ENCODE measurements at regions not wholly inside any gene's neighbourhood (a gene's known extent, or its start where the extent isn't known, plus 50 kb on each side); places are given as distances from the start of the nearest gene placed in this dataset.

DNA sequence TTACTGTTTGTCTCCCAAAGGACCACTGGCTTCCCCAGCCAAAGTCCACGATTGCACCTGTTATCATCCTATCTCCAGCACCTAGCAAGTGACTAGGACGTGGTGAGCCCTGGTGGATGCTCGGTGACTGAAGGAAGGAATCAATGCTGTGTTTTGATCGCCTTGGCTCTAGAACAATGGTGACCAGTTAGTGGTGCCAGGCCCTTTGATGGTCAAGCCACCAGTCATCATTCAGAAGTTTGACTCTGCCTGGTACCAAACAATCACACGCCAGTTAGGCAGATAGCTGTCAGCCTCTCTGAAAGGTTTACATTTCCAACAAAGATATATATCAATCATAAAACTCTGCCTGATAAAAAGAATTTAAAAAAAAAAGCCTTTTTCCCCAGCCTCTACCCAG, 244.1 kb downstream of the SH3BP4 start:
- no peaks in the 10 kb centered on the region for H3K9me3 ChIP-seq (ENCODE audit: insufficient read depth in 2 of 2, low read depth in 1 of 2, low read length in 1 of 2)
- H4K5ac ChIP-seq (ENCODE audit: insufficient read length, low read depth, low read length), result no peak overlapping the region
- no peaks in the 10 kb centered on the region for H3K36me3 ChIP-seq (ENCODE audit: control insufficient read depth in 2 of 4, insufficient read depth in 4 of 4, low read length in 3 of 4)
- no peak overlapping the region for H2AFZ ChIP-seq (ENCODE audit: low read length)
- no peaks in the 10 kb centered on the region for H3K23me2 ChIP-seq (ENCODE audit: low read depth, low read length)
- H3K4me1 ChIP-seq (replicated peaks in 1 of 4; ENCODE audit: control insufficient read depth in 3 of 4, insufficient read depth in 4 of 4, low read length in 3 of 4), result no peaks in the 10 kb centered on the region
- no peak overlapping the region for H2BK120ac ChIP-seq (replicated peaks; ENCODE audit: low read depth, low read length)
- CTCF ChIA-PET (ENCODE audit: partially characterized antibody), result interaction anchor here (0.8 to 2.6 kb wide), 2 partner anchors 60 to 138 kb away, joined by 3 to 7 read pairs; no protein-coding TSS in a partner anchor
- H3K27me3 ChIP-seq (replicated peaks in 1 of 4; ENCODE audit: control insufficient read depth in 3 of 4, extremely low read depth in 1 of 4, insufficient read depth in 3 of 4, low read length in 3 of 4), result peaks cover 0 to 1% (median 0%) of the 10 kb centered on the region in 4 experiments; a peak in 1 of 7 replicates
- no peak overlapping the region for H3K4me3 ChIP-seq (ENCODE audit: extremely low read depth in 1 of 4, insufficient read depth in 2 of 4, low read depth in 3 of 4, low read length in 4 of 4)
- no peak overlapping the region for H2AK5ac ChIP-seq (ENCODE audit: low read depth, low read length)
- H4K8ac ChIP-seq (ENCODE audit: extremely low read depth, insufficient read depth, low read length), result no peak overlapping the region
- no peak overlapping the region for H3K18ac ChIP-seq (ENCODE audit: extremely low read depth, low read length)
- H3K79me1 ChIP-seq (ENCODE audit: low read depth, low read length), result no peaks in the 10 kb centered on the region
- H3K14ac ChIP-seq (ENCODE audit: insufficient read length), result no peak overlapping the region
- no peaks in the 10 kb centered on the region for H3K79me2 ChIP-seq (ENCODE audit: control insufficient read depth in 1 of 2, insufficient read depth in 2 of 2, low read length in 2 of 2)
- POLR2A ChIA-PET (ENCODE audit: partially characterized antibody), result no interaction called here
- H3K9ac ChIP-seq (replicated peaks in 1 of 4; ENCODE audit: extremely low read depth in 1 of 4, low read depth in 3 of 4, low read length in 3 of 4), result no peak overlapping the region
- no peak overlapping the region for H2BK20ac ChIP-seq (ENCODE audit: low read length)
- DNase-seq (ENCODE audit: low read depth in 1 of 2, low spot score in 2 of 2), result no peak
- no peak overlapping the region for H3K4me2 ChIP-seq (ENCODE audit: insufficient read depth in 1 of 2, low read depth in 2 of 2, low read length in 2 of 2)
- no peak for FAIRE-seq
- H3K23ac ChIP-seq (ENCODE audit: insufficient read length), result no peak overlapping the region
- 87% methylated on average over 5 of the region's 5 CpGs; no CpG with 5 or more reads in 1 of the 2 experiments for WGBS, 2 experiments (ENCODE audit: extremely low coverage in 1 of 2, insufficient coverage in 1 of 2, insufficient read length in 1 of 2, insufficient replicate concordance in 2 of 2, low coverage in 1 of 2, low lambda C conversion rate in 2 of 2, missing lambda C conversion rate in 1 of 2)
- H4K20me1 ChIP-seq (replicated peaks in 1 of 2; ENCODE audit: control insufficient read depth in 1 of 2, insufficient read depth in 2 of 2, low read length in 2 of 2), result no peaks in the 10 kb centered on the region
- no peak overlapping the region for H2BK12ac ChIP-seq (ENCODE audit: low read depth, low read length)
- H3K4ac ChIP-seq (replicated peaks; ENCODE audit: insufficient read length, low read depth, low read length), result no peak overlapping the region
- H3K27ac ChIP-seq (ENCODE audit: low read depth, low read length), result no peak overlapping the region
- H2BK5ac ChIP-seq (ENCODE audit: low read depth, low read length), result no peak overlapping the region
- no peak overlapping the region for H2BK15ac ChIP-seq (ENCODE audit: low read length)
- H3K56ac ChIP-seq (replicated peaks; ENCODE audit: insufficient read length, low read depth, low read length), result no peak overlapping the region
- H4K91ac ChIP-seq (replicated peaks; ENCODE audit: insufficient read length, low read length), result no peak overlapping the region
- TF ChIP-seq NRF1 (IDR thresholded peaks at IDR 0.05; ENCODE audit: low read depth, low read length) (no peak), EP300 (IDR thresholded peaks at IDR 0.05; ENCODE audit: borderline replicate concordance in 1 of 2, low read depth in 2 of 2, low read length in 2 of 2) (no peak), SP2 (IDR thresholded peaks at IDR 0.05; ENCODE audit: low read length) (no peak), SRF (IDR thresholded peaks at IDR 0.05; ENCODE audit: low read depth, low read length) (no peak), ASH2L (IDR thresholded peaks at IDR 0.05; ENCODE audit: low read length) (no peak), EGR1 (IDR thresholded peaks at IDR 0.05; ENCODE audit: borderline replicate concordance, low read depth, low read length) (no peak), TBP (IDR thresholded peaks at IDR 0.05; ENCODE audit: low read depth, low read length) (no peak), TCF12 (IDR thresholded peaks at IDR 0.05; ENCODE audit: low read depth, low read length) (no peak), RNF2 (IDR thresholded peaks at IDR 0.05; ENCODE audit: borderline replicate concordance, low read depth, low read length, missing control alignments, poor library complexity, severe bottlenecking) (no peak), GTF2F1 (IDR thresholded peaks at IDR 0.05; ENCODE audit: borderline replicate concordance, low read depth, low read length) (no peak)
- TF ChIP-seq, protein P1, sequence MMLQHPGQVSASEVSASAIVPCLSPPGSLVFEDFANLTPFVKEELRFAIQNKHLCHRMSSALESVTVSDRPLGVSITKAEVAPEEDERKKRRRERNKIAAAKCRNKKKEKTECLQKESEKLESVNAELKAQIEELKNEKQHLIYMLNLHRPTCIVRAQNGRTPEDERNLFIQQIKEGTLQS (IDR thresholded peaks at IDR 0.05; ENCODE audit: insufficient read depth, low read depth, low read length), result no peak
- TF ChIP-seq, protein P2, sequence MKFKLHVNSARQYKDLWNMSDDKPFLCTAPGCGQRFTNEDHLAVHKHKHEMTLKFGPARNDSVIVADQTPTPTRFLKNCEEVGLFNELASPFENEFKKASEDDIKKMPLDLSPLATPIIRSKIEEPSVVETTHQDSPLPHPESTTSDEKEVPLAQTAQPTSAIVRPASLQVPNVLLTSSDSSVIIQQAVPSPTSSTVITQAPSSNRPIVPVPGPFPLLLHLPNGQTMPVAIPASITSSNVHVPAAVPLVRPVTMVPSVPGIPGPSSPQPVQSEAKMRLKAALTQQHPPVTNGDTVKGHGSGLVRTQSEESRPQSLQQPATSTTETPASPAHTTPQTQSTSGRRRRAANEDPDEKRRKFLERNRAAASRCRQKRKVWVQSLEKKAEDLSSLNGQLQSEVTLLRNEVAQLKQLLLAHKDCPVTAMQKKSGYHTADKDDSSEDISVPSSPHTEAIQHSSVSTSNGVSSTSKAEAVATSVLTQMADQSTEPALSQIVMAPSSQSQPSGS (IDR thresholded peaks at IDR 0.05; ENCODE audit: low read length), result no peak
